ENCODE measurements at regions not wholly inside any gene's neighbourhood (a gene's known extent, or its start where the extent isn't known, plus 50 kb on each side); places are given as distances from the start of the nearest gene placed in this dataset.

GRCh38 chr1:29450591-29450990 is 214.3 kb downstream of the PTPRU start:
- 19% methylated on average over 10 of the region's 10 CpGs for WGBS (ENCODE audit: insufficient coverage, insufficient replicate concordance, low lambda C conversion rate, missing lambda C conversion rate)
- no peak overlapping the region for H3K4me3 ChIP-seq
- H2AFZ ChIP-seq (ENCODE audit: control insufficient read depth, low read depth, low read length), result no peak overlapping the region
- ChIA-PET SMC1A (ENCODE audit: uncharacterized antibody, unreplicated experiment) (no interaction called here), POLR2A (no interaction called here), RAD21 (ENCODE audit: unreplicated experiment) (no interaction called here), CTCF (no interaction called here)
- FAIRE-seq (no peak), ATAC-seq (no peak), DNase-seq (ENCODE audit: low read depth, low spot score) (no peak)
- intact Hi-C loops (cut with micrococcal nuclease; ENCODE audit: unreplicated experiment), result no loop called here
- no peak overlapping the region for H3K4me2 ChIP-seq (ENCODE audit: control insufficient read depth, insufficient read depth)
- in situ Hi-C loops (cut with MboI), result loop anchor here (5.0 kb wide), 1 partner anchor 922 kb away; no protein-coding TSS in a partner anchor
- H3K4me1 ChIP-seq (ENCODE audit: control insufficient read depth, insufficient read depth, low read length), result no peaks in the 10 kb centered on the region
- H3K9me3 ChIP-seq (replicated peaks; ENCODE audit: control insufficient read depth, insufficient read depth, low read length), result no peaks in the 10 kb centered on the region
- H3K27ac ChIP-seq (ENCODE audit: control insufficient read depth, insufficient read depth), result no peak overlapping the region
- no peaks in the 10 kb centered on the region for H3K27me3 ChIP-seq (replicated peaks in 1 of 2; ENCODE audit: control insufficient read depth in 2 of 2, insufficient read depth in 2 of 2, low read length in 1 of 2)
- no peak for TF ChIP-seq ZNF622 (IDR thresholded peaks at IDR 0.05)
- TF ChIP-seq HCFC1 (IDR thresholded peaks at IDR 0.05; ENCODE audit: low read length), result no peak
- no peak for TF ChIP-seq MEF2B (IDR thresholded peaks at IDR 0.05; ENCODE audit: partially characterized antibody, poor library complexity, severe bottlenecking)
- TF ChIP-seq MAX (IDR thresholded peaks at IDR 0.05; ENCODE audit: low read depth, low read length), result no peak
- TF ChIP-seq BCLAF1 (IDR thresholded peaks at IDR 0.05), result no peak
- TF ChIP-seq ZSCAN29 (IDR thresholded peaks at IDR 0.05), result no peak
- TF ChIP-seq KDM1A (IDR thresholded peaks at IDR 0.05; ENCODE audit: borderline replicate concordance), result no peak
- TF ChIP-seq CREM (IDR thresholded peaks at IDR 0.05; ENCODE audit: low read depth), result no peak
- H3K36me3 ChIP-seq (ENCODE audit: control insufficient read depth in 2 of 2, insufficient read depth in 2 of 2, low read length in 1 of 2), result no peaks in the 10 kb centered on the region
- H3K9ac ChIP-seq (ENCODE audit: control insufficient read depth, insufficient read depth, low read length), result no peak overlapping the region
- BruUV-seq (replicated peaks), result no TSS peak
- no peaks in the 10 kb centered on the region for H3K79me2 ChIP-seq (ENCODE audit: control insufficient read depth, insufficient read depth, low read length)
- H4K20me1 ChIP-seq (ENCODE audit: control insufficient read depth, insufficient read depth), result no peaks in the 10 kb centered on the region
